Effector memory CD4-positive, alpha-beta T cell (primary cell): ENCODE measurements at regions not wholly inside any gene's neighbourhood (a gene's known extent, or its start where the extent isn't known, plus 50 kb on each side); places are given as distances from the start of the nearest gene placed in this dataset.

Source experiments
- DNase-seq, 3 donors: peaks; one replicate each; pipeline ENCODE4 v3.0.0-alpha.2; 2020
- H3K27ac ChIP-seq: 2 replicates; pipeline ENCODE4 v1.7.0; 2013; ENCODE audit warnings: mild to moderate bottlenecking, low read length, moderate library complexity; ENCODE audit not compliant: insufficient read depth, poor library complexity, severe bottlenecking
- H3K27me3 ChIP-seq: replicated peaks from 2 replicates; pipeline ENCODE4 v1.7.0; 2013; ENCODE audit warnings: mild to moderate bottlenecking, low read length; ENCODE audit not compliant: insufficient read depth, control insufficient read depth, poor library complexity, severe bottlenecking
- H3K36me3 ChIP-seq: 2 replicates; pipeline ENCODE4 v1.7.0; 2013; ENCODE audit warnings: mild to moderate bottlenecking, low read length, moderate library complexity; ENCODE audit not compliant: control insufficient read depth, insufficient read depth
- H3K4me1 ChIP-seq: 2 replicates; pipeline ENCODE4 v1.7.0; 2013; ENCODE audit warnings: low read length, mild to moderate bottlenecking; ENCODE audit not compliant: control insufficient read depth, insufficient read depth, poor library complexity, severe bottlenecking
- H3K4me3 ChIP-seq: 2 replicates; pipeline ENCODE4 v1.7.0; 2013; ENCODE audit warnings: low read length, low read depth, mild to moderate bottlenecking; ENCODE audit not compliant: insufficient read depth, poor library complexity, severe bottlenecking
- H3K9me3 ChIP-seq: 2 replicates; pipeline ENCODE4 v1.7.0; 2013; ENCODE audit warnings: mild to moderate bottlenecking, low read length, moderate library complexity; ENCODE audit not compliant: control insufficient read depth

- no peaks in the 10 kb centered on the region for H3K36me3 ChIP-seq
- no peak overlapping the region for H3K27ac ChIP-seq
- no peaks in the 10 kb centered on the region for H3K27me3 ChIP-seq
- H3K9me3 ChIP-seq = no peaks in the 10 kb centered on the region
- DNase-seq = no peak
- H3K4me3 ChIP-seq = no peak overlapping the region
- H3K4me1 ChIP-seq = no peaks in the 10 kb centered on the region
Measured at GRCh38 chr18:22279741-22280452, 110.5 kb downstream of the GATA6 start.

GRCh38 chr18:22278798-22279197 lies 109.4 kb downstream of the GATA6 start:
- no peaks in the 10 kb centered on the region for H3K27me3 ChIP-seq
- no peak overlapping the region for H3K4me3 ChIP-seq
- no peak overlapping the region for H3K27ac ChIP-seq
- no peaks in the 10 kb centered on the region for H3K4me1 ChIP-seq
- no peaks in the 10 kb centered on the region for H3K36me3 ChIP-seq
- no peaks in the 10 kb centered on the region for H3K9me3 ChIP-seq
- DNase-seq = no peak

- Histone ChIP-seq H3K27me3 (no peaks in the 10 kb centered on the region), H3K27ac (no peak overlapping the region), H3K9me3 (no peaks in the 10 kb centered on the region), H3K4me1 (no peaks in the 10 kb centered on the region), H3K4me3 (no peak overlapping the region), H3K36me3 (no peaks in the 10 kb centered on the region)
- no peak for DNase-seq
Measured at GRCh38 chr18:22277758-22278157, 108.4 kb downstream of the GATA6 start.

GRCh38 chr18:22276334-22276713 lies 106.9 kb downstream of the GATA6 start:
- no peak overlapping the region for H3K27ac ChIP-seq
- no peaks in the 10 kb centered on the region for H3K9me3 ChIP-seq
- no peaks in the 10 kb centered on the region for H3K4me1 ChIP-seq
- DNase-seq = no peak
- no peaks in the 10 kb centered on the region for H3K27me3 ChIP-seq
- H3K4me3 ChIP-seq = no peak overlapping the region
- H3K36me3 ChIP-seq = no peaks in the 10 kb centered on the region

- Histone ChIP-seq H3K27me3 (no peaks in the 10 kb centered on the region), H3K4me1 (no peaks in the 10 kb centered on the region), H3K27ac (no peak overlapping the region), H3K36me3 (no peaks in the 10 kb centered on the region), H3K4me3 (no peak overlapping the region), H3K9me3 (no peaks in the 10 kb centered on the region)
- DNase-seq = no peak
Measured at GRCh38 chr18:22275706-22276333, 106.4 kb downstream of the GATA6 start.

GRCh38 chr18:22273101-22274039 lies 104.0 kb downstream of the GATA6 start:
- no peak for DNase-seq
- Histone ChIP-seq H3K36me3 (no peaks in the 10 kb centered on the region), H3K4me3 (no peak overlapping the region), H3K27me3 (no peaks in the 10 kb centered on the region), H3K9me3 (no peaks in the 10 kb centered on the region), H3K4me1 (no peaks in the 10 kb centered on the region), H3K27ac (no peak overlapping the region)

- H3K4me3 ChIP-seq = no peak overlapping the region
- no peaks in the 10 kb centered on the region for H3K4me1 ChIP-seq
- H3K27me3 ChIP-seq = no peaks in the 10 kb centered on the region
- no peaks in the 10 kb centered on the region for H3K36me3 ChIP-seq
- H3K9me3 ChIP-seq = no peaks in the 10 kb centered on the region
- H3K27ac ChIP-seq = no peak overlapping the region
- DNase-seq = no peak
Measured at GRCh38 chr18:22272242-22272641, 102.9 kb downstream of the GATA6 start.

- Histone ChIP-seq H3K36me3 (no peaks in the 10 kb centered on the region), H3K27me3 (no peaks in the 10 kb centered on the region), H3K4me3 (no peak overlapping the region), H3K4me1 (no peaks in the 10 kb centered on the region), H3K27ac (no peak overlapping the region), H3K9me3 (no peaks in the 10 kb centered on the region)
- no peak for DNase-seq
Measured at GRCh38 chr18:22271030-22271429, 101.6 kb downstream of the GATA6 start.

- no peaks in the 10 kb centered on the region for H3K36me3 ChIP-seq
- no peak overlapping the region for H3K4me3 ChIP-seq
- no peak overlapping the region for H3K27ac ChIP-seq
- DNase-seq = no peak
- no peaks in the 10 kb centered on the region for H3K9me3 ChIP-seq
- no peaks in the 10 kb centered on the region for H3K27me3 ChIP-seq
- no peaks in the 10 kb centered on the region for H3K4me1 ChIP-seq
Measured at GRCh38 chr18:22268641-22269128, 99.3 kb downstream of the GATA6 start.

GRCh38 chr18:22267697-22268096 lies 98.3 kb downstream of the GATA6 start:
- Histone ChIP-seq H3K9me3 (no peaks in the 10 kb centered on the region), H3K4me1 (no peaks in the 10 kb centered on the region), H3K36me3 (no peaks in the 10 kb centered on the region), H3K4me3 (no peak overlapping the region), H3K27ac (no peak overlapping the region), H3K27me3 (no peaks in the 10 kb centered on the region)
- DNase-seq = no peak
